HepG2 (cell line): ENCODE measurements at regions not wholly inside any gene's neighbourhood (a gene's known extent, or its start where the extent isn't known, plus 50 kb on each side); places are given as distances from the start of the nearest gene placed in this dataset.

ENCODE experiments used
- CBX2 ChIP-seq, 2 experiments: fragments of 200-600 bp in 1 of 2; sonication (generic); formaldehyde crosslinking in 1 of 2; IDR thresholded peaks; 2 replicates each; pipeline versions ENCODE4 v1.7.0 to v1.8.1; 2018 to 2022; ENCODE audit warnings: low read depth in 2 of 2, low read length in 1 of 2, mild to moderate bottlenecking in 1 of 2, missing genetic modification reagents in 1 of 2
- CREB1 ChIP-seq, 2 experiments: fragments of 450-650 bp in 1 of 2; IDR thresholded peaks; 2 replicates each; pipeline ENCODE4 v1.6.1; 2016 to 2017; ENCODE audit warnings: control low read depth in 1 of 2, mild to moderate bottlenecking in 1 of 2, missing compliant biosample characterization in 1 of 2, missing genetic modification characterization in 1 of 2
- FOSL2 ChIP-seq: sonication (generic); formaldehyde crosslinking; IDR thresholded peaks from 2 replicates; pipeline ENCODE4 v1.4.0; 2020; ENCODE audit warnings: missing genetic modification reagents
- GABPB1 ChIP-seq: IDR thresholded peaks from 2 replicates; pipeline ENCODE4 v1.6.1; 2016; ENCODE audit warnings: mild to moderate bottlenecking, missing genetic modification reagents, moderate library complexity, missing compliant biosample characterization
- GATAD2A ChIP-seq: IDR thresholded peaks from 2 replicates; pipeline ENCODE4 v1.6.1; 2016
- GLI4 ChIP-seq: sonication (generic); formaldehyde crosslinking; IDR thresholded peaks from 2 replicates; pipeline ENCODE4 v1.5.1; 2020; ENCODE audit warnings: missing genetic modification reagents, mild to moderate bottlenecking, moderate library complexity, borderline replicate concordance
- HHEX ChIP-seq: IDR thresholded peaks from 2 replicates; pipeline ENCODE4 v1.6.1; 2016; ENCODE audit warnings: control low read depth
- HINFP ChIP-seq: sonication (generic); formaldehyde crosslinking; IDR thresholded peaks from 2 replicates; pipeline ENCODE4 v1.4.0; 2020; ENCODE audit warnings: low read depth, mild to moderate bottlenecking, missing genetic modification reagents
- JUN ChIP-seq: sonication (generic); formaldehyde crosslinking; IDR thresholded peaks from 2 replicates; pipeline ENCODE4 v1.4.0; 2020; ENCODE audit warnings: mild to moderate bottlenecking, missing genetic modification reagents
- KDM6A ChIP-seq: IDR thresholded peaks from 2 replicates; pipeline ENCODE4 v1.6.1; 2016; ENCODE audit warnings: low read depth
- MATR3 ChIP-seq: sonication (generic); formaldehyde crosslinking; IDR thresholded peaks from 2 replicates; pipeline ENCODE4 v1.4.0; 2020; ENCODE audit warnings: missing genetic modification reagents
- MAZ ChIP-seq, 2 experiments: sonication (generic) in 1 of 2; formaldehyde crosslinking in 1 of 2; IDR thresholded peaks; 2 replicates each; pipeline versions ENCODE4 v1.5.0 to v1.6.1; 2012 to 2020; ENCODE audit warnings: low read depth in 2 of 2, mild to moderate bottlenecking in 2 of 2, borderline replicate concordance in 1 of 2, improper control_type of control experiment in 1 of 2, low read length in 1 of 2, missing genetic modification reagents in 1 of 2, moderate library complexity in 1 of 2
- MEIS1 ChIP-seq: sonication (generic); formaldehyde crosslinking; IDR thresholded peaks from 2 replicates; pipeline ENCODE4 v1.9.0; 2021; ENCODE audit warnings: mild to moderate bottlenecking, missing genetic modification reagents, moderate library complexity, borderline replicate concordance
- MYC ChIP-seq: sonication (generic); formaldehyde crosslinking; IDR thresholded peaks from 2 replicates; pipeline ENCODE4 v1.9.0; 2021; ENCODE audit warnings: missing genetic modification reagents, borderline replicate concordance
- MZF1 ChIP-seq: sonication (generic); formaldehyde crosslinking; IDR thresholded peaks from 2 replicates; pipeline ENCODE4 v1.8.1; 2023; ENCODE audit warnings: mild to moderate bottlenecking, missing genetic modification reagents, borderline replicate concordance
- SMARCE1 ChIP-seq: fragments of 450-650 bp; IDR thresholded peaks from 2 replicates; pipeline ENCODE4 v1.6.1; 2017; ENCODE audit warnings: borderline replicate concordance
- SMC3 ChIP-seq: IDR thresholded peaks from 2 replicates; pipeline ENCODE4 v1.6.1; 2011; ENCODE audit warnings: low read length, improper control_type of control experiment
- SNAPC5 ChIP-seq: sonication (generic); formaldehyde crosslinking; IDR thresholded peaks from 2 replicates; pipeline ENCODE4 v1.8.1; 2023; ENCODE audit warnings: mild to moderate bottlenecking, missing genetic modification reagents, borderline replicate concordance
- SOX5 ChIP-seq: IDR thresholded peaks from 2 replicates; pipeline ENCODE4 v1.6.1; 2016; ENCODE audit warnings: borderline replicate concordance
- SSRP1 ChIP-seq: IDR thresholded peaks from 2 replicates; pipeline ENCODE4 v1.6.1; 2016; ENCODE audit warnings: control low read depth
- TEF ChIP-seq: sonication (generic); formaldehyde crosslinking; IDR thresholded peaks from 2 replicates; pipeline ENCODE4 v1.5.0; 2020; ENCODE audit warnings: missing genetic modification reagents
- ZBTB44 ChIP-seq: sonication (generic); formaldehyde crosslinking; IDR thresholded peaks from 2 replicates; pipeline ENCODE4 v1.4.0; 2020; ENCODE audit warnings: missing genetic modification reagents
- ZNF143 ChIP-seq: sonication (generic); formaldehyde crosslinking; IDR thresholded peaks from 2 replicates; pipeline ENCODE4 v1.4.0; 2020; ENCODE audit warnings: missing genetic modification reagents
- ZNF160 ChIP-seq: sonication (generic); formaldehyde crosslinking; IDR thresholded peaks from 2 replicates; pipeline ENCODE4 v1.8.0; 2022; ENCODE audit warnings: mild to moderate bottlenecking, inconsistent platforms, missing genetic modification reagents
- ZNF296 ChIP-seq: sonication (generic); formaldehyde crosslinking; conservative IDR thresholded peaks from 2 replicates; pipeline ENCODE4 v1.5.0; 2020; ENCODE audit warnings: mild to moderate bottlenecking, missing genetic modification reagents
- ZNF350 ChIP-seq: sonication (generic); formaldehyde crosslinking; IDR thresholded peaks from 2 replicates; pipeline ENCODE4 v1.4.0; 2020; ENCODE audit warnings: mild to moderate bottlenecking, low read depth, missing genetic modification reagents, borderline replicate concordance
- ZNF468 ChIP-seq: sonication (generic); formaldehyde crosslinking; IDR thresholded peaks from 2 replicates; pipeline ENCODE4 v1.8.0; 2022; ENCODE audit warnings: mild to moderate bottlenecking, moderate library complexity, missing genetic modification reagents
- ZNF660 ChIP-seq: sonication (generic); formaldehyde crosslinking; IDR thresholded peaks from 2 replicates; pipeline ENCODE4 v1.5.1; 2020; ENCODE audit warnings: mild to moderate bottlenecking, low read depth, missing genetic modification reagents, borderline replicate concordance
- ZSCAN31 ChIP-seq: sonication (generic); formaldehyde crosslinking; IDR thresholded peaks from 2 replicates; pipeline ENCODE4 v1.5.0; 2020; ENCODE audit warnings: low read depth, mild to moderate bottlenecking, missing genetic modification reagents

- TF ChIP-seq MAZ (IDR thresholded peaks at IDR 0.05; ENCODE audit: borderline replicate concordance, low read depth, low read length) (no peak), MAZ (CRISPR knock-in tag; IDR thresholded peaks at IDR 0.05; ENCODE audit: low read depth) (no peak), ZNF296 (CRISPR knock-in tag) (no peak), ZSCAN31 (no peak), ZBTB44 (CRISPR knock-in tag) (no peak), HHEX (CRISPR knock-in tag) (no peak), GABPB1 (no peak), FOSL2 (CRISPR knock-in tag) (peak; percentile 99), ZNF660 (CRISPR knock-in tag) (no peak), TEF (CRISPR knock-in tag) (no peak), ZNF143 (CRISPR knock-in tag) (no peak), HINFP (CRISPR knock-in tag) (no peak), CBX2 (IDR thresholded peaks at IDR 0.05; ENCODE audit: low read depth, low read length) (no peak), CBX2 (CRISPR knock-in tag; IDR thresholded peaks at IDR 0.05; ENCODE audit: low read depth) (no peak), MEIS1 (CRISPR knock-in tag) (peak; percentile 88; the same call in 1 of the 2 replicates), GLI4 (CRISPR knock-in tag) (no peak), SOX5 (CRISPR knock-in tag) (peak; percentile 39; the same call in 1 of the 2 replicates), JUN (CRISPR knock-in tag) (peak; percentile 97), SMARCE1 (peak; percentile 74; the same call in 1 of the 2 replicates), CREB1 (IDR thresholded peaks at IDR 0.05) (no peak), CREB1 (CRISPR knock-in tag; IDR thresholded peaks at IDR 0.05) (no peak), SMC3 (peak; percentile 1; the same call in 1 of the 2 replicates), MYC (CRISPR knock-in tag) (no peak), MZF1 (CRISPR knock-in tag) (no peak), MATR3 (no peak), ZNF468 (CRISPR knock-in tag) (no peak), ZNF350 (CRISPR knock-in tag) (no peak), ZNF160 (CRISPR knock-in tag) (0 out of 2 replicates have a peak, but pooled peaks have one; percentile 43), GATAD2A (CRISPR knock-in tag) (peak; percentile 66), SNAPC5 (CRISPR knock-in tag) (no peak), KDM6A (CRISPR knock-in tag) (no peak), SSRP1 (CRISPR knock-in tag) (no peak)
Observed at GRCh38 chr5:61790678-61791077, 458.6 kb downstream of the ZSWIM6 start (continued).
